Prostate gland (tissue), 2 donors: ENCODE measurements at regions not wholly inside any gene's neighbourhood (a gene's known extent, or its start where the extent isn't known, plus 50 kb on each side); places are given as distances from the start of the nearest gene placed in this dataset.

Experiments used
- DNase-seq: peaks from one replicate; pipeline ENCODE4 v3.0.0-alpha.2; 2019; ENCODE audit warnings: low spot score
- H3K27ac ChIP-seq, 2 donors: fragments of 200-600 bp; sonication (generic); 2 replicates each; pipeline ENCODE4 v1.5.1; 2017 to 2019
- H3K27me3 ChIP-seq: fragments of 200-600 bp; sonication (generic); replicated peaks from 2 replicates; pipeline ENCODE4 v1.5.1; 2019; ENCODE audit not compliant: insufficient read depth
- H3K36me3 ChIP-seq, 2 donors: fragments of 200-600 bp; sonication (generic); 1 replicate in 1 of 2; 2 replicates in 1 of 2; pipeline versions ENCODE4 v1.5.1 to v1.8.1; 2017 to 2019
- H3K4me1 ChIP-seq: fragments of 200-600 bp; sonication (generic); replicated peaks from 2 replicates; pipeline ENCODE4 v1.5.1; 2019
- H3K4me3 ChIP-seq, 2 donors: fragments of 200-600 bp; sonication (generic); 2 replicates each; pipeline ENCODE4 v1.5.1; 2017 to 2019
- H3K9me3 ChIP-seq: fragments of 200-600 bp; sonication (generic); 2 replicates; pipeline ENCODE4 v1.5.1; 2017
- POLR2A ChIP-seq: fragments of 450-650 bp; IDR thresholded peaks from one replicate; pipeline ENCODE4 v1.6.1; 2016; ENCODE audit warnings: antibody characterized with exemption, mild to moderate bottlenecking
- POLR2AphosphoS5 ChIP-seq: sonication (generic); formaldehyde crosslinking; IDR thresholded peaks from one replicate; pipeline ENCODE4 v1.6.1; 2017; ENCODE audit warnings: antibody characterized with exemption
- WGBS: methylation state at CpG from one replicate; pipeline ENCODE4 v1.1.5; 2018; 5-methylcytosine and 5-hydroxymethylcytosine counted together
- intact Hi-C: fragments of 100-400 bp; cut with DNase I; formaldehyde crosslinking; loops from one replicate; pipeline ENCODE4 v1.14.2; 2022
- TF ChIP-seq, protein P1 (sequence below), 4 experiments: fragments of 200-600 bp in 2 of 4; fragments of 450-650 bp in 2 of 4; sonication (generic) in 2 of 4; IDR thresholded peaks; 1 replicate in 3 of 4; 2 replicates in 1 of 4; pipeline ENCODE4 v1.5.1; 2016 to 2019; ENCODE audit warnings: antibody characterized with exemption in 4 of 4, mild to moderate bottlenecking in 2 of 4, moderate library complexity in 2 of 4

DNA sequence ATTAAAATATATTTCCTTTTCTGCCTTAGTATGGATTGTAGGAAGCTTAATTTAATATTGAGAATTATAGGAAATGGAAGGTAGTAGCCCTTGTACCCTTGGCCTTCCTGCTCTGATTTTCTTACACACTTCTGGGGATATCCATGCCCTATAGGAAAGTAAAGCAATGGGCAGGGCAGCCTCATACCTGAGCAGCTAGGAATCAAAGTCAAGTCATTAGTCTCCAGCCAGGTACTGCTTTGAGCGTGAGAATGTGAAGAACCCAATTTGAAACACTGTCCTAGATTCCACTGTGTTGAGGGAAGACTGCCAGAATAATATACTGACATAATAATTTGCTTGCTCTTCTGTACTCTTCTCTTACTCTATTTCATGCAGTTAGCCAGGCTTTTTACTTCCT is 51.0 kb upstream of the L3MBTL3 start:
- H3K4me1 ChIP-seq: no peaks in the 10 kb centered on the region
- no peaks in the 10 kb centered on the region for H3K27me3 ChIP-seq
- no peaks in the 10 kb centered on the region for H3K9me3 ChIP-seq
- H3K27ac ChIP-seq: no peak overlapping the region
- no peaks in the 10 kb centered on the region for H3K36me3 ChIP-seq
- no peak overlapping the region for H3K4me3 ChIP-seq
- intact Hi-C loops: no loop called here
- TF ChIP-seq POLR2A (no peak), POLR2AphosphoS5 (no peak)
- TF ChIP-seq, protein P1, sequence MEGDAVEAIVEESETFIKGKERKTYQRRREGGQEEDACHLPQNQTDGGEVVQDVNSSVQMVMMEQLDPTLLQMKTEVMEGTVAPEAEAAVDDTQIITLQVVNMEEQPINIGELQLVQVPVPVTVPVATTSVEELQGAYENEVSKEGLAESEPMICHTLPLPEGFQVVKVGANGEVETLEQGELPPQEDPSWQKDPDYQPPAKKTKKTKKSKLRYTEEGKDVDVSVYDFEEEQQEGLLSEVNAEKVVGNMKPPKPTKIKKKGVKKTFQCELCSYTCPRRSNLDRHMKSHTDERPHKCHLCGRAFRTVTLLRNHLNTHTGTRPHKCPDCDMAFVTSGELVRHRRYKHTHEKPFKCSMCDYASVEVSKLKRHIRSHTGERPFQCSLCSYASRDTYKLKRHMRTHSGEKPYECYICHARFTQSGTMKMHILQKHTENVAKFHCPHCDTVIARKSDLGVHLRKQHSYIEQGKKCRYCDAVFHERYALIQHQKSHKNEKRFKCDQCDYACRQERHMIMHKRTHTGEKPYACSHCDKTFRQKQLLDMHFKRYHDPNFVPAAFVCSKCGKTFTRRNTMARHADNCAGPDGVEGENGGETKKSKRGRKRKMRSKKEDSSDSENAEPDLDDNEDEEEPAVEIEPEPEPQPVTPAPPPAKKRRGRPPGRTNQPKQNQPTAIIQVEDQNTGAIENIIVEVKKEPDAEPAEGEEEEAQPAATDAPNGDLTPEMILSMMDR (IDR thresholded peaks at IDR 0.05): no peak
- 76% methylated on average over 1 of the region's 1 CpG for WGBS
- no peak for DNase-seq

DNA sequence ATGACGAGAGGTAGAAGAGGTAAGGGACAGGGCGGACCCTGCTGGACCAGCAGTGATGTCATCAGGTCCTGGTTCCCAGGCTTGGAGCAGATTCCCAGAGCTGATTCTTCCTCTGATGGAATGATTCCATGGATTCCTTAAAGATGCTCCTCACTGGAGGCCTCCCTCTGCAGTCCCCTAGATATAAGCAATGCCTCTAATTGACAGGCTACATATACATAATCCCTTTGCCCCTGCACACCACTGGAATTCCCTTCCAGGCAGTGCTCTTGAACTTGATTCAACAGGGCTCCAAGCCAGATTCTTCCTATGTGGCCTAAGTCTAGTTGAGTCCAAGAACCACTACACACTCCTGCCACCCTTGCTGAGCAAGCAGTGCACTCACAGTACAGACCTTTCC is 52.3 kb upstream of the L3MBTL3 start:
- no peak for DNase-seq
- no peak overlapping the region for H3K4me3 ChIP-seq
- no peaks in the 10 kb centered on the region for H3K27me3 ChIP-seq
- 91% methylated on average over 2 of the region's 2 CpGs for WGBS
- no peaks in the 10 kb centered on the region for H3K9me3 ChIP-seq
- no peaks in the 10 kb centered on the region for H3K4me1 ChIP-seq
- intact Hi-C loops: no loop called here
- H3K27ac ChIP-seq: no peak overlapping the region
- no peaks in the 10 kb centered on the region for H3K36me3 ChIP-seq
- TF ChIP-seq POLR2AphosphoS5 (no peak), POLR2A (no peak)
- TF ChIP-seq, protein P1 (IDR thresholded peaks at IDR 0.05): no peak

DNA sequence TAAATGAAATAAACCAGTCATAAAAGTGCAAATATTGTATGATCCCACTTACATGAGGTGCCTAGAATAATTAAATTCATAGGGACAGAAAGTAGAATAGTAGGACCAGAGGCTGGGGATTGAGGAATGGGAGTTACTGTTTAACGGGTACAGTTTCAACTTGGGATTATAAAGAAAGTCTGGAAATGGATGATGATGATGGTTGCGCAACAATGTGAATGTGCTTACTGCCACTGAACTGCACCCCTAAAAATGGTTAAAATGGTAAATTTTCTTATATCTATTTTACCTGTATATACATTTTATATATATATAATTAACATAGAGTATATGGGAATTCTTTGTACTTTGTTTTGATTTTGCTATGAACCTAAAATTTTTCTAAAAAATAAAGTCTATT is 53.3 kb upstream of the L3MBTL3 start:
- DNase-seq: no peak
- TF ChIP-seq POLR2A (no peak), POLR2AphosphoS5 (no peak)
- TF ChIP-seq, protein P1 (IDR thresholded peaks at IDR 0.05): no peak
- Histone ChIP-seq H3K4me3 (no peak overlapping the region), H3K4me1 (no peaks in the 10 kb centered on the region), H3K9me3 (no peaks in the 10 kb centered on the region), H3K36me3 (no peaks in the 10 kb centered on the region), H3K27ac (no peak overlapping the region), H3K27me3 (no peaks in the 10 kb centered on the region)
- 96% methylated on average over 2 of the region's 2 CpGs for WGBS
- intact Hi-C loops: no loop called here

DNA sequence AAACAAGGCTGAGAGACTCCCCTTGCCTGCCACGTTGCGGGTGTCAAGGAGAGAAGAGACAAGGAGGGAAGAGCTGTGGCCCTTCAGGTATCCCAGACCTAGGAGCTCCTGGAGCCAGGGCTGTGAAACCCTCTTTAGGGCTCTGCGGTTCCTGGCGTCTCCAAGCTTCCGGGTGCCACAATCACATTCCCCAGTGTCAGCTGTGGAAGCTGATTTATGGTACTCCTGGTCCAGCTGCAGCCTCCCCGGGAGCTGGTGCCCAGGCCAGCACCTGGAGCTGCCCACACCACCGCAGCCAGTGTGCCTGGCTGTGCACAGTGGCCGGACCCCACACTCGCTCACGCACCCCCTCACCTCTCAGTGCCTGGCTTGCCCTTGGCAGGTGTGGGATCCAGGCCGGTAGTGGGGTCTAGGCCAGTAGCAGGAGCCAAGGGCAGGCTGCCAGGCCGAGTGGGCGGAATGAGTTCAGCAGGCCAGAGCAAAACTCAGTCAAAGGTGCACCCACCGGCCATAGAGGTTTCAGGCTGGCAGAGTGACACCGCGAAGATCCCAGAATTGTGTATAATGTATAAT is 58.9 kb upstream of the L3MBTL3 start:
- Histone ChIP-seq H3K4me3 (no peak overlapping the region), H3K4me1 (no peaks in the 10 kb centered on the region), H3K27ac (no peak overlapping the region), H3K36me3 (no peaks in the 10 kb centered on the region), H3K9me3 (no peaks in the 10 kb centered on the region), H3K27me3 (no peaks in the 10 kb centered on the region)
- intact Hi-C loops: no loop called here
- no peak for DNase-seq
- WGBS: 71% methylated on average over 16 of the region's 16 CpGs
- no peak for TF ChIP-seq POLR2A
- TF ChIP-seq POLR2AphosphoS5: no peak
- TF ChIP-seq, protein P1 (IDR thresholded peaks at IDR 0.05): no peak
